ENCODE measurements at regions not wholly inside any gene's neighbourhood (a gene's known extent, or its start where the extent isn't known, plus 50 kb on each side); places are given as distances from the start of the nearest gene placed in this dataset.

DNA sequence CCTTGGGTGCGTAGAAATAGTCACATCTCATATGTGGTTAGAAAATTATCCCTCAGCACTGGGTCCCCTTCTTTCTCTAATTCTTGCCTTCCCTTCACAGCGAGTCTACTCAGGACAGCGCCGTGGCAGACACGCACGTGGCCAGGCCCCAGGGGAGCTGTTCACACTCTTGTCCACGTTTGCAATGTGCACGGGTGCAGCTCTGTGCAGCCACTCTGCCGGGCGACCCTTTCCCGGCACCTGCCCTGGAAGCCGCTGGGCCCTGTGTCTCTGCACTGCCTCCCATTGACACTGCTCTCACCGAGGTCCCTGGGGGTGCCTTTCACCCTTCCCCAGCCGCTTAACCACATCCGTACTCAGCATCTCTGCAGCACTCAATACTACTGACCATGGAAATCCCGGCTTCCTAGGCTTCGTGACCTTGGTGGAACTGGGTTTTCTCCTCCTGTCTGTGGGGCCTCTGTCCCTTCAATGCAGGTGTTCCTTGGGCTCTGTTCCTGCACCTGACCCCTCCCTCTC lies 104.9 kb downstream of the DACT2 start:
- TF ChIP-seq BACH2 (CRISPR knock-in tag; IDR thresholded peaks at IDR 0.05; ENCODE audit: borderline replicate concordance) (no peak), OSR1 (CRISPR knock-in tag; IDR thresholded peaks at IDR 0.05) (no peak), ISL1 (CRISPR knock-in tag; IDR thresholded peaks at IDR 0.05) (no peak), ESRRG (CRISPR knock-in tag; IDR thresholded peaks at IDR 0.05) (no peak), ZFP3 (CRISPR knock-in tag; IDR thresholded peaks at IDR 0.05) (no peak), ZC3H10 (CRISPR knock-in tag; IDR thresholded peaks at IDR 0.05) (no peak), ZFP30 (CRISPR knock-in tag; IDR thresholded peaks at IDR 0.05) (no peak), TCF4 (CRISPR knock-in tag; IDR thresholded peaks at IDR 0.05; ENCODE audit: borderline replicate concordance) (no peak)

Measured in SK-N-SH treated with all-trans-retinoic acid at 6 μM for 48 hours (cell line).